AG10803 (cell line): ENCODE measurements at regions not wholly inside any gene's neighbourhood (a gene's known extent, or its start where the extent isn't known, plus 50 kb on each side); places are given as distances from the start of the nearest gene placed in this dataset.
A peak's percentile ranks its signal among the peaks of the same experiment; 100 is the strongest.

ENCODE experiments used
- DNase-seq: peaks from one replicate; pipeline ENCODE4 v3.0.0; 2010; ENCODE audit warnings: low read depth
- H3K4me3 ChIP-seq: 2 replicates; pipeline ENCODE4 v1.5.1; 2011; ENCODE audit warnings: mild to moderate bottlenecking, low read length, control low read depth
- CTCF ChIP-seq: conservative IDR thresholded peaks from 2 replicates; pipeline ENCODE4 v1.5.1; 2011; ENCODE audit warnings: mild to moderate bottlenecking, low read length, control low read depth, inconsistent platforms

DNA sequence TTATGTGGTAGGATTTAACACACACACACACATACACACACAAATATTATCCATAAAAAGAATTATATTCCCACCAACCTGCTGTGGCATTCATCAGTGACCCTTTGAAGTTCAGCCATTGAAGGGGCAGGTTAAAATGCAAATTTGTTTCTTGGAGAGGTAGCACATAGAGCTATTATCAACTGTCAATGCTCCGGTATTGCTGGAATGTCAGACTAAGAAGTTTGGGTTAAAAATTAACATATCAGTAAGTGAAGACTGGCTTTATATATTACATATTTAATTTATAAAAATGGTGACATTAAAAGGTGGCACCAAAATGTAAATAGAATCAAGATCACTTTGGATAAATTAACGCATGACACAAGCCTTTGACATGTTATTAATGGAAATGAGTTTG is 207.3 kb downstream of the DAD1 start:
- TF ChIP-seq CTCF, result no peak
- no peak overlapping the region for H3K4me3 ChIP-seq
- DNase-seq, result no peak

GRCh38 chr14:22381408-22381760 is 207.6 kb downstream of the DAD1 start:
- DNase-seq, result no peak

GRCh38 chr14:22380571-22381407 is 208.2 kb downstream of the DAD1 start:
- DNase-seq, result peak; percentile 19
- H3K4me3 ChIP-seq, result no peak overlapping the region
- TF ChIP-seq CTCF, result no peak

More at GRCh38 chr14:22381408-22381760, 207.6 kb downstream of the DAD1 start:
- TF ChIP-seq CTCF, result no peak
- H3K4me3 ChIP-seq, result no peak overlapping the region

DNA sequence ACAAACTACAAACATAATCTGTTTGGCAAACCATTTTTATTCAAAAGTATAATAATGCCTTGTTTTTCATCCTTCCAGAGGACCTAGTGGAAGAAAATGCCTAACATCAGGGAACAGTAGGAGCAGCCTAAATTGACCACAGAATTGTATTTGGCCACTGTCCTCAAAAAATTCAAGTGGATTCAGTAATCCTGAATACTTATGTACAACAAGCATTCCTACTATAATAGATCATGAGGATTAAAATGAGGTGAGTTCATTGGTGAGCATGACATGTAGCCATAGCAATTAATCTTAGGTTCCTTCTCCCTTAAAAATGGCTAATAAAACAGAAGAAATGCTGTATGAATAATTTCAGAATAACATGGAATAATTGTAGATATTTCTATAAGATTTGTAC is 209.3 kb downstream of the DAD1 start:
- no peak for TF ChIP-seq CTCF
- DNase-seq, result peak; percentile 54

DNA sequence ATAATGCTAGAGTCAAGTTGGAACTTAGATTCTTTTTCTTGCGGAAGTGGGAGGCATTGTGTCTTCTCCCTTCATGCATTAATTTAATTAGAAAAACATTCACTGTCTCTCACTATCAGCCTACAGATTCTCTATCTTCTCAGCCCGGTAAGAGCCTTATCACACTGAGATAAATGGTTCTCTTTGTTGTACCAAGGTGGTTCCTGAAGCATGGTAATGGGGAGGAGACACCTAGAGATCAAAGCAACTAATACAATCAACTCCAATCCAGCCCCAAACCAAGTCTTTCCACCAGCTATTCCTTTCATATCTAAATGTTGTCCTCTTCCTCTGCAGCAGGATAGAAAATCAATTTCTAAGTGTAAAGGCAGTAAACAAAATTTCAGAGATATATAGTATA is 210.8 kb downstream of the DAD1 start:
- TF ChIP-seq CTCF, result no peak
- no peak for DNase-seq
- H3K4me3 ChIP-seq, result no peak overlapping the region

More for the DNA sequence above, 209.3 kb downstream of the DAD1 start:
- H3K4me3 ChIP-seq, result no peak overlapping the region

DNA sequence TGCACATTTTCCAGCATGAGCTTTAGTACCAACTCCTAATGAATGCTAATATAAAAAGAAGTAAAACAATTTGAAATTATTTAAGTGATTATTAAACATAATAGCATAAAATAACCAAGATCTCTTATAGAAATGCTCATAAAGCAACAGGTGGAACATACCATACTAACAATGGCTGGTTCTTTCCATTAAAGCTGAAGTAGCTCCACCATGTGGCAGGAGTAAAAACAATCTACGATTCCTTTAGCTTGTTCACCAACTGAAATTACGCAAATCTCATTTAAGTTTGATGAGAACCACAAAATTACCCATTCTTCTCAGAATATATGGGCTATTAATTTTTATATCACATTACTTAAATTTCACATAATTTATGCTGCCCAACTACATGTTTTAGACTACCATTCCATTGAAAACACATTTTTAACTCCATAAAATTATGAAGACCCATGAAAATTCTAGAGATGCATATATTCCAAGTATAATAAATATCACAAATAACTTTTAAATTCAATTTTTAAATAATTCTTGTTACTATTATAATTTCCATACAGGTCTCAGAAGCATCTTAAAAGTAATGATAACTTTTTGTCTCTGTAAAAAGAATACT is 213.6 kb downstream of the DAD1 start:
- TF ChIP-seq CTCF, result peak; percentile 65
- peak; percentile 38 for DNase-seq
- H3K4me3 ChIP-seq, result no peak overlapping the region
